ENCODE measurements at regions not wholly inside any gene's neighbourhood (a gene's known extent, or its start where the extent isn't known, plus 50 kb on each side); places are given as distances from the start of the nearest gene placed in this dataset.

DNA sequence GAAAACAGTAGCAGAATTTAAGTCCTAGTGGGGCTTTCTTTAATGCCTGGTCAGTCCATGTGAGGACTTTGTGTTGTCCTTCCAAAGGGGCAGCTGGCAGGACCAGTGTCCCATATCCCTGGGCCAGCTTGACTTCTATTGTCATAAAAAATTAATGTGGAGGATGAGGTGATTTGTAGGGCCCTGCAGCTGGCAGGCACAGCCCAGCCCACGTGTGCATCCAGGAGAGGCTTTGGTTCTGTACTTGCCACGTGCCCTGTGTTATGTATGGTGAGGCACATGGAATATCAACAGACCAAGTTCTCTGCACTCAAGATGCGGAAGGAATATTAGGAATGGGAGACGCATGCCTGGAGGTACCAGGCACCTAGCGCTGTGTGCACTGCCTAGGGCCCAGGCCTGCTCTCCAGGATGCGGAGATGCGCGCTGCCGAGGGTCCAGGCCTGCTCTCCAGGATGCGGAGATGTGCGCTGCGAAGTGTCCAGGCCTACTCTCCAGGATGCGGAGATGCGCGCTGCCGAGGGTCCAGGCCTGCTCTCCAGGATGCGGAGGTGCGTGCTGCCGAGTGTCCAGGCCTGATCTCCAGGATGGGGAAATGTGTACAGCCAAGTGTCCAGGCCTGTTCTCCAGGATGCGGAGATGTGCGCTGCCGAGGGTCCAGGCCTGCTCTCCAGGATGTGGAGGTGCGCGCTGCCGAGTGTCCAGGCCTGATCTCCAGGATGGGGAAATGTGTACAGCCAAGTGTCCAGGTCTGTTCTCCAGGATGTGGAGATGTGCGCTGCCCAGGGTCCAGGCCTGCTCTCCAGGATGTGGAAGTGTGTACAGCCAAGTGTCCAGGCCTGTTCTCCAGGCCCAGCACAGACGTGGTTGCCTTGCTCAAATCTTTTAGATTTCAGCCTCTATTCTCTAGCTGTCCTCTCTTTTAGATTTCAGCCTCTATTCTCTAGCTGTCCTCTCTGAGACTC lies 183.3 kb upstream of the ROPN1 start:
- Mint-ChIP-seq H3K27ac (no peak overlapping the region), H3K4me3 (no peak overlapping the region), H3K9me3 (no peaks in the 10 kb centered on the region), H3K4me1 (no peaks in the 10 kb centered on the region), H3K36me3 (no peaks in the 10 kb centered on the region), H3K27me3 (ENCODE audit: low read depth in 2 of 2) (peaks cover 2 to 3% of the 10 kb centered on the region in 2 donors)
- ATAC-seq (no peak), DNase-seq (no peak)
- no peaks in the 10 kb centered on the region for H3K27me3 ChIP-seq (ENCODE audit: control insufficient read depth, insufficient read depth, low read length)
- intact Hi-C loops (cut with micrococcal nuclease), result no loop called here
- TF ChIP-seq, protein P1, sequence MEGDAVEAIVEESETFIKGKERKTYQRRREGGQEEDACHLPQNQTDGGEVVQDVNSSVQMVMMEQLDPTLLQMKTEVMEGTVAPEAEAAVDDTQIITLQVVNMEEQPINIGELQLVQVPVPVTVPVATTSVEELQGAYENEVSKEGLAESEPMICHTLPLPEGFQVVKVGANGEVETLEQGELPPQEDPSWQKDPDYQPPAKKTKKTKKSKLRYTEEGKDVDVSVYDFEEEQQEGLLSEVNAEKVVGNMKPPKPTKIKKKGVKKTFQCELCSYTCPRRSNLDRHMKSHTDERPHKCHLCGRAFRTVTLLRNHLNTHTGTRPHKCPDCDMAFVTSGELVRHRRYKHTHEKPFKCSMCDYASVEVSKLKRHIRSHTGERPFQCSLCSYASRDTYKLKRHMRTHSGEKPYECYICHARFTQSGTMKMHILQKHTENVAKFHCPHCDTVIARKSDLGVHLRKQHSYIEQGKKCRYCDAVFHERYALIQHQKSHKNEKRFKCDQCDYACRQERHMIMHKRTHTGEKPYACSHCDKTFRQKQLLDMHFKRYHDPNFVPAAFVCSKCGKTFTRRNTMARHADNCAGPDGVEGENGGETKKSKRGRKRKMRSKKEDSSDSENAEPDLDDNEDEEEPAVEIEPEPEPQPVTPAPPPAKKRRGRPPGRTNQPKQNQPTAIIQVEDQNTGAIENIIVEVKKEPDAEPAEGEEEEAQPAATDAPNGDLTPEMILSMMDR (IDR thresholded peaks at IDR 0.05), result no peak
- H3K27ac ChIP-seq (ENCODE audit: low read length), result no peak overlapping the region
- no peaks in the 10 kb centered on the region for H3K36me3 ChIP-seq (ENCODE audit: control insufficient read depth, insufficient read depth, low read length)
- no peaks in the 10 kb centered on the region for H3K9me3 ChIP-seq (ENCODE audit: control insufficient read depth, insufficient read depth, low read length)
- no peaks in the 10 kb centered on the region for H3K4me1 ChIP-seq (ENCODE audit: control insufficient read depth, insufficient read depth, low read length)
- WGBS (ENCODE audit: insufficient coverage), result 93% methylated on average over 27 of the region's 27 CpGs
- H3K4me3 ChIP-seq (ENCODE audit: low read length), result no peak overlapping the region

DNA sequence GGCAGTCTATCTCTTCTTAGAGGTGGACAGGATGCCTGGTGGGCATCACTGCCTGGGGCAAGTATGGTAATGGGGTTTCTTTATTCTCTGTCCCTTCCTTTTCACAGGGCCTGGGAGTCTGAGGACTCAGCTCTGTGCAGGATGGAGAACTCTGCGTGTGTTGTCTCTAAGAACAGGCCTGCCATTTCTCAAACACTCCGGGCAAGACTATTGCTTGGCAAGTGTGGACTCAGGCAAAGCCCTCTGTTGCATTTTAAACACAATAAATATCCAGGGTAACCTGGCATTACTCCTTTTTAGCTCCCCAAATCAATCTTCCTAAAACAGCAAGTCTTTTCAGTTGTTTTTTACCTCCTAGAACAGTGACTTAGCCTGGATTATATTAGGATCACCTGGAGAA lies 185.1 kb upstream of the ROPN1 start:
- DNase-seq (no peak), ATAC-seq (no peak)
- Mint-ChIP-seq H3K36me3 (no peaks in the 10 kb centered on the region), H3K4me1 (no peaks in the 10 kb centered on the region), H3K9me3 (peaks cover 0 to 2% of the 10 kb centered on the region in 2 donors), H3K27ac (no peak overlapping the region), H3K4me3 (no peak overlapping the region), H3K27me3 (ENCODE audit: low read depth in 2 of 2) (peaks cover 5 to 17% of the 10 kb centered on the region in 2 donors)
- no peak overlapping the region for H3K27ac ChIP-seq (ENCODE audit: low read length)
- H3K4me1 ChIP-seq (ENCODE audit: control insufficient read depth, insufficient read depth, low read length), result no peaks in the 10 kb centered on the region
- 61% methylated on average over 2 of the region's 2 CpGs for WGBS (ENCODE audit: insufficient coverage)
- no peaks in the 10 kb centered on the region for H3K27me3 ChIP-seq (ENCODE audit: control insufficient read depth, insufficient read depth, low read length)
- intact Hi-C loops (cut with micrococcal nuclease), result no loop called here
- no peaks in the 10 kb centered on the region for H3K36me3 ChIP-seq (ENCODE audit: control insufficient read depth, insufficient read depth, low read length)
- H3K4me3 ChIP-seq (ENCODE audit: low read length), result no peak overlapping the region
- H3K9me3 ChIP-seq (ENCODE audit: control insufficient read depth, insufficient read depth, low read length), result no peaks in the 10 kb centered on the region
- TF ChIP-seq, protein P1 (IDR thresholded peaks at IDR 0.05), result no peak

DNA sequence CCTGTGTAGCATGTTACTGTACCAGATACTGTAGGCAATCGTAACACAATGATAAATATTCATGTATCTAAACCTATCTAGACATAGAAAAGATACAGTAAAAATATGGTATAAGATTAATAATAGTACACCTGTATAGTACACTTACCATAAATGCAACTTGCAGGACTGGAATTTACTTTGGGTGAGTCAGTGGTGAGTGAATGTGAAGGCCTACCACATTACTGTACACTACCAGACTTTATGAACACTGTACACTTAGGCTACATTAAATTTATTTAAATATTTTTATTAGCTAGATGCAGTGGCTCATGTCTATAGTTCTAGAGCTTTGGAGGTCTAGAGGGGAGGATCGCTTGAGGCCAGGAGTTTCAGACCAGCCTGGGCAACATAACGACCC lies 186.6 kb upstream of the ROPN1 start:
- H3K36me3 ChIP-seq (ENCODE audit: control insufficient read depth, insufficient read depth, low read length), result no peaks in the 10 kb centered on the region
- no peaks in the 10 kb centered on the region for H3K9me3 ChIP-seq (ENCODE audit: control insufficient read depth, insufficient read depth, low read length)
- H3K27ac Mint-ChIP-seq, result no peak overlapping the region
- H3K9me3 Mint-ChIP-seq, result peaks cover 0 to 2% of the 10 kb centered on the region in 2 donors
- no peak overlapping the region for H3K4me3 ChIP-seq (ENCODE audit: low read length)
- WGBS (ENCODE audit: insufficient coverage), result 100% methylated on average over 1 of the region's 3 CpGs
- no peaks in the 10 kb centered on the region for H3K4me1 Mint-ChIP-seq
- DNase-seq (no peak), ATAC-seq (no peak)
- no peaks in the 10 kb centered on the region for H3K27me3 ChIP-seq (ENCODE audit: control insufficient read depth, insufficient read depth, low read length)
- no peaks in the 10 kb centered on the region for H3K36me3 Mint-ChIP-seq
- no peak overlapping the region for H3K27ac ChIP-seq (ENCODE audit: low read length)
- no peaks in the 10 kb centered on the region for H3K4me1 ChIP-seq (ENCODE audit: control insufficient read depth, insufficient read depth, low read length)
- TF ChIP-seq, protein P1 (IDR thresholded peaks at IDR 0.05), result no peak
- intact Hi-C loops (cut with micrococcal nuclease), result no loop called here
- H3K27me3 Mint-ChIP-seq (ENCODE audit: low read depth in 2 of 2), result peaks cover 5 to 23% of the 10 kb centered on the region in 2 donors
- no peak overlapping the region for H3K4me3 Mint-ChIP-seq

All from natural killer cell (primary cell).